Head of caudate nucleus (tissue), 42 donors: ENCODE measurements at regions not wholly inside any gene's neighbourhood (a gene's known extent, or its start where the extent isn't known, plus 50 kb on each side); places are given as distances from the start of the nearest gene placed in this dataset.
"Not testable (repeated sequence)": the region's sequence is repeated elsewhere in the genome, so short reads cannot be mapped to it uniquely, and the experiment has no call there.

Experiments used
- DNase-seq, 42 donors: peaks; one replicate each; pipeline versions ENCODE4 v3.0.0 to v3.0.0-alpha.2; 2020 to 2021; ENCODE audit warnings: mixed read lengths in 7 of 42
- intact Hi-C: fragments of 100-400 bp; cut with DNase I; formaldehyde crosslinking; loops from one replicate; pipeline ENCODE4 v1.15.0; 2022

DNA sequence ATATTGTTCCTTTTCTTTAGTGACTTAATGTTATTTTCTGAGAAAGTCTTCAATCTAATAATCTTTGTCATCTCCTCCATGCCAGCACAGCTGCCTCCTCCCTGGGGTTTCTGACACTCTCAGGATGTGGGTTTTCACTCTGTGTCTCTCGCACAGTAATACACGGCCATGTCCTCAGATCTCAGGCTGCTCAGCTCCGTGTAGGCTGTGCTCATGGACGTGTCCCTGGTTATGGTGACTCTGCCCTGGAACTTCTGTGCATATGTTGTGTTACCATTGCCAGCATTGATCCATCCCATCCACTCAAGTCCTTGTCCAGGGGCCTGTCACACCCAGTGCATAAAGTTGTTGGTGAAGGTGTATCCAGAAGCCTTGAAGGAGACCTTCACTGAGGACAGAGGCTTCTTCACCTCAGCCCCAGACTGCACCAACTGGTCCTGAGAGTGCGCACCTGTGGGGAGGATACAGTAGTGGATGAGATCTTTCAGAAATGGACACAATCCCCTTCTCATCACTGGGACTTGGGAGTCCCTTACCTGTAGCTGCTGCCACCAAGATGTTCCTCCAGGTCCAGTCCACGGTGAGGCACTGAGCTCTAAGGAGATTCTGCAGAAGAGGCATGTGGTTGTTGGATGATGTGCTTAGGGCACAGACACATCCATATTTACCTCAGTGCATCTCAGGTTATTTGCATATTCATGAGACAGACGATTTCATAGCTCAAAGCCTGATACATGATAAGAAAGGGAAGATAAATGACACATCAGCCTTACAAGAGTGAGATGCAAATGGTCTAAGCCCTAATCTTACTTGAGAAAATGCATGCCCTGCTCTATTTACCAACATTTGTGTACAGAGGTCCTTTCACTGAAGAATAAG, 114.7 kb downstream of the OR4M2 start:
- DNase-seq, intact Hi-C loops: not testable (repeated sequence)

DNA sequence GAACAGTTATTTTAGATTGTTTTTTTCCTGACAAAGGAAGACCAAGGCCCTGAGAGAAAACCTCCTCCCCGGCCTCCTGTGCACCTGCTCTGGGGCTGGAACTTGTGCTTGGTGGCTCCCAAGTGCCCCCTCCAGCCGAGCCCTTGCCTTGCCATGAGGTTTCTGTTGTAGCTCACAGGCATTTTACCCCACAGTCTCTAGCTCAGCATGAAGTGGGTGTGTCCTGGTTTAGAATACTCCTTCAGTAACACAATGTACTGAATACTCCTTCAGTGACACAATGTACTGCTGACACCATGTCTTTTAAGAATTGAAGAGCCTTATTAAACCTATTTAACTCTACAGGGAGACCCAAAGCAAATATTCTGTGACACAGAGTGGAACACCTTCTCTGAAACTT, 116.1 kb downstream of the OR4M2 start:
- DNase-seq, intact Hi-C loops: not testable (repeated sequence)

- DNase-seq, intact Hi-C loops: not testable (repeated sequence)
These were observed 120.1 kb downstream of the OR4M2 start for GRCh38 chr15:22200417-22200816.

- DNase-seq: peak in 1 of 42 donors; percentile 3
These were observed 121.8 kb downstream of the OR4M2 start for GRCh38 chr15:22201993-22202659.

GRCh38 chr15:22203208-22203607, 122.9 kb downstream of the OR4M2 start:
- intact Hi-C loops, DNase-seq: not testable (repeated sequence)

More at GRCh38 chr15:22201993-22202659, 121.8 kb downstream of the OR4M2 start:
- intact Hi-C loops: not testable (repeated sequence)

DNA sequence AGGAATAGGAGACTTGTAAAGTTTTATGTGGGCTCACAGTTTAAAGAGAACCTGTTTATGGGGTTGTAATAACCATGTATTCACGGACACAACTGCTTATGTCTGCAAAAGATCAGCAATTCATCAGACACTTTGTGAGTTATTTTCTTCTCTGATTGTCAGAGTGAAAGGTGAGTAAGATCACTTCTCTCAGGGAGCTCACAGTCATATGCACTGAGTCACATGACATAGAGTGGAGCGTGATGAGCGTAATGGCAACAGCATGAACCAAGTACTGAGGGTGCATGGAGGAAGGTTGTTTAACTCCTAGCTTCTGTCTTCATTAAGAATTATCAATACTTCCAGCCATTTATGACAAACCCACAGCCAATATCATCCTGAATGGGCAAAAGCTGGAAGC, 128.8 kb downstream of the OR4M2 start:
- intact Hi-C loops, DNase-seq: not testable (repeated sequence)

DNA sequence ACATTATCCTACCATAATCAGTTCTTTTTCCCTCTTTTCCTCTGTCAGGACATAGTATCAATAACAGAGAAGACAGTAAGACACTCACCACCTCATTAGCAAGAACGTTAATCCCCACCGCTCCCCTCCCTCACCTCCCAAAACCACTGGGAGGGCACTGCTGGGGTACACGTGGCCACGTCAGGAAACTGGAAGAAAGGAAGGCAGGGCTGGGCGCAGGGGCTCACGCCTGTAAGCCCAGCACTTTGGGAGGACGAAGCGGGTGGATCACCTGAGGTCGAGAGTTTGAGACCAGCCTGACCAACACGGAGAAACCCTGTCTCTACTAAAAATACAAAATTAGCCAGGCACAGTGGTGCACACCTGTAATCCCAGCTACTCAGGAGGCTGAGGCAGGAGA, 142.3 kb downstream of the OR4M2 start:
- intact Hi-C loops: not testable (repeated sequence)
- DNase-seq: peak in 11 of 42 donors; percentile 1 to 36 (median 12)

- intact Hi-C loops: no loop called here
- peak in 22 of 42 donors; percentile 12 to 88 (median 46) for DNase-seq
These were observed 143.9 kb downstream of the OR4M2 start for GRCh38 chr15:22224241-22224671.

- intact Hi-C loops: not testable (repeated sequence)
- DNase-seq: peak in 10 of 42 donors; percentile 4 to 42 (median 12)
These were observed 144.6 kb downstream of the OR4M2 start for GRCh38 chr15:22224961-22225360.

GRCh38 chr15:22226034-22226790, 145.9 kb downstream of the OR4M2 start:
- intact Hi-C loops: no loop called here
- DNase-seq: peak in 9 of 42 donors; percentile 3 to 31 (median 12)

GRCh38 chr15:22227411-22228100, 147.2 kb downstream of the OR4M2 start:
- intact Hi-C loops: no loop called here
- peak in 4 of 42 donors; percentile 12 to 23 (median 20) for DNase-seq

GRCh38 chr15:22228101-22228762, 147.9 kb downstream of the OR4M2 start:
- DNase-seq: peak in 7 of 42 donors; percentile 3 to 33 (median 15)
- intact Hi-C loops: no loop called here

DNA sequence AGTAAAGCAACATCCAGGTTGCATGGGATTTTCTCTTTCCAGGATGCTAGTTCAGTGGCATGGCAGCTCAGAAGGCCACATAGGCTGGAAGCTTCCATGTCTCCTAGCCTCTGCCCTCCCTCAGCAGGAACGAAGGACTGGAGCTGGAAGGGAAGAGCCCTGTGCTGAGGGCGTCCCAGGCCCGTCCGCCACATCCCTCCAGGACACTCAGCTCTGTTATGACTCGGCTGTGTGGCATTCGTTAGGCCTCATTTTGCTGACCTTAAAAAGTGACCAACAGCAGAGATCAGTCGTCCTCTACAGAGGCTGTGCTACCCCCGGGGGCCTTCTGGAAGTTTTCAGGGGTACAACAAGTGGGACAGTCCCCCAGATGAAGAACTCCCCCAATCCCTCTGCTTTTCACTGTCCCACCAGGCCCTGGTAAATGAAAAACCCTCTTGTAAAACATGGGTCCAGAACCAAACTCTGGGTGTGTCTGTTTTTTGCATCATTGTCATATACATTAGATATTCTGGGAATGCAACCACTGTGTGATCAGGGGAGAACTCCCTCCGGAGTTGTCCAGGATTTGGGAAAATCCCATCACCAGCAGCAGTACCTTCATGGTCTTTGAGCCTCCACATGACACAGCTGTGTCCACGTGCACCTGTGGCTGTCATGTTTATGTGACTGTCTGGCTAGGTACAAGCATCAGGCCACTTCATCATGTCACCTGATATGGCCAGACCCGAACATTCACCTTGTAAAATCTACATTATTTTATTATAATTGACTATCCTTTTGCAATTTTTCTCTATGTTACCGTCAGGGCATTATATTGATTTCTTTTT, 149.9 kb downstream of the OR4M2 start:
- DNase-seq: peak in 5 of 42 donors; percentile 5 to 35 (median 9)
- intact Hi-C loops: no loop called here

- peak in 6 of 42 donors; percentile 26 to 69 (median 56) for DNase-seq
- intact Hi-C loops: no loop called here
These were observed 151.3 kb downstream of the OR4M2 start for GRCh38 chr15:22231603-22232002.

DNA sequence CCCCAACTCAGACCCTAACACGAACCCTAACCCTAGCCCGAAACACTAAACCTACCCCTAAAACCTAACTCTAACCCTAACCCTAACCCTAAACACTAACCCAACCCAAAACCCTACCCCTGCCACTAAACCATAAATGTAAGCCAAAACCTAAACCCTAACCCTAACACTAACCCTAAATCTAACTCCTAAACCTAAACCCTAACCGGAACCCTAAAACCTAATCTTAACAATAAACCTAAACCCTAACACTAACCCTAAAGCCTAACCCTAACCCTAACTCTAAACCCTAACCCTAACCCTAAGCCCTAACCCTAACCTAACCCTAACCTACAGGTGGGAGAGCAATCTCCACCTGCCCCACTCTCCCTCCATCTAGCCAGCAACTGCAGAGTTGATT, 152.3 kb downstream of the OR4M2 start:
- intact Hi-C loops: no loop called here
- no peak for DNase-seq

GRCh38 chr15:22235261-22235930, 155.1 kb downstream of the OR4M2 start:
- DNase-seq, intact Hi-C loops: not testable (repeated sequence)

DNA sequence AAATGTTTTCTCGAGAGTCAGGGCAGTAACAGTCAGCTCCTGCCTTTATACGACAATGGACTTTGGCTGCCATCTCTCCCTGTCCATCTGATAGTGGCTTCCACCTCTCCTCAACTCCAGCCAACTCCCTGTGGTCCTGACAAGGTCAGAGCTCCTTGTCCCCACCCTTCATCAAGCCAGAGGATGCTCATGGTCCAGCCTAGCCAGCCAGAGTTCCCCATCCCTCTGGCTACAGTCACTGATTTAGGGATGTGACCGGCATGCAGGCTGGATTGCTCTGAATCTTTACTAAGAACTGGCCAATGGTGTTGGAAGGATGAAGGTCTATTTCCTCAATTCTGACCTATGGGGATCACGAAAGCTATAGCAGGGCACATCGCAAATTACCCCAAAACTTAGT, 156.1 kb downstream of the OR4M2 start:
- no peak for DNase-seq
- intact Hi-C loops: no loop called here
